Gastrocnemius medialis (tissue), 4 donors: ENCODE measurements at regions not wholly inside any gene's neighbourhood (a gene's known extent, or its start where the extent isn't known, plus 50 kb on each side); places are given as distances from the start of the nearest gene placed in this dataset.

Experiments
- ATAC-seq, 2 donors: fragments of 150-250 bp; one replicate each; pipeline ENCODE4 v1.9.1; 2016
- DNase-seq, 2 donors: peaks; one replicate each; pipeline ENCODE4 v3.0.0-alpha.2; 2019
- H3K27ac ChIP-seq, 4 donors: fragments of 200-600 bp; sonication (generic); 1 replicate in 1 of 4; 2 replicates in 3 of 4; pipeline ENCODE4 v1.5.1; 2016 to 2018; ENCODE audit warnings: mild to moderate bottlenecking in 2 of 4, moderate library complexity in 1 of 4
- H3K27me3 ChIP-seq, 3 donors: fragments of 200-600 bp; sonication (generic) in 2 of 3; 1 replicate in 1 of 3; 2 replicates in 2 of 3; pipeline versions ENCODE4 v1.5.1 to v1.6.0; 2016 to 2019; ENCODE audit warnings: mild to moderate bottlenecking in 1 of 3, moderate library complexity in 1 of 3
- H3K36me3 ChIP-seq, 2 donors: fragments of 200-600 bp; sonication (generic) in 1 of 2; one replicate each; pipeline ENCODE4 v1.5.1; 2017 to 2018
- H3K4me1 ChIP-seq, 2 donors: fragments of 200-600 bp; sonication (generic) in 1 of 2; one replicate each; pipeline ENCODE4 v1.5.1; 2016 to 2017; ENCODE audit warnings: mild to moderate bottlenecking in 2 of 2
- H3K4me3 ChIP-seq, 4 donors: fragments of 200-600 bp; sonication (generic) in 3 of 4; 1 replicate in 1 of 4; 2 replicates in 3 of 4; pipeline ENCODE4 v1.5.1; 2016 to 2019; ENCODE audit warnings: mild to moderate bottlenecking in 2 of 4
- H3K9me3 ChIP-seq, 3 donors: fragments of 200-600 bp; sonication (generic) in 2 of 3; 1 replicate in 1 of 3; 2 replicates in 2 of 3; pipeline ENCODE4 v1.5.1; 2016 to 2019
- POLR2A ChIP-seq, 2 donors: fragments of 450-650 bp; IDR thresholded peaks; one replicate each; pipeline ENCODE4 v1.6.1; 2017; ENCODE audit warnings: antibody characterized with exemption in 2 of 2, mild to moderate bottlenecking in 2 of 2, moderate library complexity in 2 of 2
- in situ Hi-C, 4 donors: fragments of 200-750 bp; cut with MboI; loops; one replicate each; pipeline versions ENCODE4 v1.15.0 to v1.8.0; 2017; ENCODE audit warnings: low sequenced_read_pairs in 4 of 4
- intact Hi-C: fragments of 100-400 bp; cut with DNase I; formaldehyde crosslinking; loops from one replicate; pipeline ENCODE4 v1.15.1; 2023; ENCODE audit warnings: low total_unique reads
- TF ChIP-seq, protein P1 (sequence below), 5 experiments: fragments of 450-650 bp in 3 of 5; fragments of 200-600 bp in 2 of 5; sonication (generic) in 2 of 5; IDR thresholded peaks in 4 of 5; conservative IDR thresholded peaks in 1 of 5; 1 replicate in 4 of 5; 2 replicates in 1 of 5; pipeline ENCODE4 v1.5.1; 2016 to 2019; ENCODE audit warnings: antibody characterized with exemption in 5 of 5, mild to moderate bottlenecking in 3 of 5, moderate library complexity in 3 of 5

DNA sequence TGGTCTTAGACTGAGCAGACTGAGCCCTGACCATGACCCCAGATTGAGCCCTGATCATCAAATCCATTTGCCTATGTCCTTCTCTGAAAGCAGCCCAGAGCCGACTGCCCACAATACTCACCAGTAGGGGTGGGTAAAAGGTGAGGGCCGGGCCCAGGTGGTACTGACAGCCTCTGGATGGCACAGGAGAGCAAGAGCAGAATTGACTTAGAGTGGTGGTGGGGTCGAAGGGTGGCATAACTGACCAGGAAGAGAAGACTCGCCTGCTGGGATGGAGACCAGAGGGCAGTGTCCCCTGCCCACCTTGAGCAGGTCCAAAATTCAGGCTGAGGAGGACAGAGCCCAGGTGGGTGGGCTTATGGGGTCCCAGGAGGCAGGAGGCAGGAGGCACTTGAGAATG, 161.3 kb upstream of the POU3F1 start:
- H3K27me3 ChIP-seq: peaks cover 0 to 2% (median 1%) of the 10 kb centered on the region in 3 donors
- TF ChIP-seq POLR2A (IDR thresholded peaks at IDR 0.05): no peak
- TF ChIP-seq, protein P1, sequence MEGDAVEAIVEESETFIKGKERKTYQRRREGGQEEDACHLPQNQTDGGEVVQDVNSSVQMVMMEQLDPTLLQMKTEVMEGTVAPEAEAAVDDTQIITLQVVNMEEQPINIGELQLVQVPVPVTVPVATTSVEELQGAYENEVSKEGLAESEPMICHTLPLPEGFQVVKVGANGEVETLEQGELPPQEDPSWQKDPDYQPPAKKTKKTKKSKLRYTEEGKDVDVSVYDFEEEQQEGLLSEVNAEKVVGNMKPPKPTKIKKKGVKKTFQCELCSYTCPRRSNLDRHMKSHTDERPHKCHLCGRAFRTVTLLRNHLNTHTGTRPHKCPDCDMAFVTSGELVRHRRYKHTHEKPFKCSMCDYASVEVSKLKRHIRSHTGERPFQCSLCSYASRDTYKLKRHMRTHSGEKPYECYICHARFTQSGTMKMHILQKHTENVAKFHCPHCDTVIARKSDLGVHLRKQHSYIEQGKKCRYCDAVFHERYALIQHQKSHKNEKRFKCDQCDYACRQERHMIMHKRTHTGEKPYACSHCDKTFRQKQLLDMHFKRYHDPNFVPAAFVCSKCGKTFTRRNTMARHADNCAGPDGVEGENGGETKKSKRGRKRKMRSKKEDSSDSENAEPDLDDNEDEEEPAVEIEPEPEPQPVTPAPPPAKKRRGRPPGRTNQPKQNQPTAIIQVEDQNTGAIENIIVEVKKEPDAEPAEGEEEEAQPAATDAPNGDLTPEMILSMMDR (IDR thresholded peaks at IDR 0.05 in 4 of 5, conservative IDR thresholded peaks at IDR 0.05 in 1 of 5): no peak
- no peak for DNase-seq
- in situ Hi-C loops: no loop called here
- no peak overlapping the region for H3K4me3 ChIP-seq
- ATAC-seq: no peak
- no peaks in the 10 kb centered on the region for H3K9me3 ChIP-seq
- no peaks in the 10 kb centered on the region for H3K4me1 ChIP-seq
- no peaks in the 10 kb centered on the region for H3K36me3 ChIP-seq
- no peak overlapping the region for H3K27ac ChIP-seq
- intact Hi-C loops: no loop called here

DNA sequence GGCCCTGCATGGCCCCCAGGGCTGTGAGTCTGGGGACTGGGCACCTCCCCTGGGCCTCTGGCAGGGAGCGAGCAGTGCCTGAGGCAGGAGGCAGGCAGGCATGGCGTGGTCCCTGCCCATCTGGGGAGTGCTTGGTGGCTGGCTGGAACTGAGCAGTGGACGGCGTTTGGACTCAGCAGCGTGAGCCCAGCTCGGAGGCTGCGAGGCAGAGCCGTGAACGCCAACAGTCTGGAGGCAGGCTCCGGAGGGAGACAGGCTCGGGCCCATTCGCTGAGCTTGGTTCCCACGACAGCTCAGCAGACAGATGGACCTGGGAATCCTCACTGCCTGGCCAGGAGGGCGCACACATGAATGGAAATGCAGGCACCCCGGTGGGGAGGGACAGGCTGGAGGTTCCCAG, 160.7 kb upstream of the POU3F1 start:
- in situ Hi-C loops (no loop called here), intact Hi-C loops (no loop called here)
- Histone ChIP-seq H3K4me1 (no peaks in the 10 kb centered on the region), H3K27ac (no peak overlapping the region), H3K36me3 (no peaks in the 10 kb centered on the region), H3K9me3 (no peaks in the 10 kb centered on the region), H3K4me3 (no peak overlapping the region), H3K27me3 (no peaks in the 10 kb centered on the region)
- DNase-seq (no peak), ATAC-seq (no peak)
- TF ChIP-seq, protein P1 (IDR thresholded peaks at IDR 0.05 in 4 of 5, conservative IDR thresholded peaks at IDR 0.05 in 1 of 5): no peak
- TF ChIP-seq POLR2A (IDR thresholded peaks at IDR 0.05): no peak

DNA sequence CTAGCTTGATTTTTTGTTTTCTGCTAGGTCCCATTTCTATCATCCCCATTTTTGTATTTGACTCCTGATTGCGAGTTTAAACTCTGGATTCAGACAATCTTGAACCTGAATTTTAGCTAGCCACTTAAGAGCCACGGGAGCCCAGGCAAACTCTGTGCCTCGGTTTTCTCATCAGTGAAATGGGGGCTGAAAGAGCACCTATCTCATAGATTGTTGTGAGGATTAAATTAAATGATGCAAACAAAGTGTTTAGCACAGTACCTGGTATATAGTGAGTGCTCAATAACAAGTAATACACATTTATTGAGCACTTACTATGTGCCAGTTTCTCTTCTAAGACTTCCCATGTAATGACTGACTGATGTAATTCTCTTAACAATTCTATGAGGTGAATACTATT, 158.1 kb upstream of the POU3F1 start:
- no peak for ATAC-seq
- Histone ChIP-seq H3K27ac (no peak overlapping the region), H3K27me3 (peaks cover 0 to 1% (median 0%) of the 10 kb centered on the region in 3 donors), H3K36me3 (no peaks in the 10 kb centered on the region), H3K4me3 (no peak overlapping the region), H3K4me1 (no peaks in the 10 kb centered on the region), H3K9me3 (no peaks in the 10 kb centered on the region)
- intact Hi-C loops: no loop called here
- no peak for DNase-seq
- TF ChIP-seq POLR2A (IDR thresholded peaks at IDR 0.05): no peak
- TF ChIP-seq, protein P1 (IDR thresholded peaks at IDR 0.05 in 4 of 5, conservative IDR thresholded peaks at IDR 0.05 in 1 of 5): no peak
- in situ Hi-C loops: no loop called here

DNA sequence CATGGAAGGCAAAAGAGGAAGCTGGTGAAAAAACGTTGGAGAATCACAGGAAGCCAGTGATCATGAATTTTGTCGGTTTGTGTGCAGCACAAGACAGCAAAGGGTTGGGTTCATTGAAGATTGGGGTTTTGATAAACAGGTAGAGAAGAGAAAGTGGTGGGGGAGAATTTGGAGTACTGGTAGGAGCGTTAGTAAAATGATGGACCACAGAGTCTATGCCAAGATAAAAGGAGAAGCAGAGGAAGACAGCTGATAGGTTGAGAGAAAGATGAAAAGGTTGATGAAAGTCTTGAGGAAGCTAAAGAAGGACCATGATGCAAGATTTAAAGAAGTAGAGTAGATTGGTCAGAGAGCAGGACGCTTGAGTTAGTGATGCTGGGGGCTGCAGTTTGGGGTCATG, 156.8 kb upstream of the POU3F1 start:
- no peak for DNase-seq
- Histone ChIP-seq H3K4me1 (no peaks in the 10 kb centered on the region), H3K27ac (no peak overlapping the region), H3K9me3 (no peaks in the 10 kb centered on the region), H3K27me3 (peaks cover 0 to 4% (median 0%) of the 10 kb centered on the region in 3 donors), H3K4me3 (no peak overlapping the region), H3K36me3 (no peaks in the 10 kb centered on the region)
- no peak for ATAC-seq
- in situ Hi-C loops: no loop called here
- intact Hi-C loops: no loop called here
- TF ChIP-seq, protein P1 (IDR thresholded peaks at IDR 0.05 in 4 of 5, conservative IDR thresholded peaks at IDR 0.05 in 1 of 5): no peak
- TF ChIP-seq POLR2A (IDR thresholded peaks at IDR 0.05): no peak

DNA sequence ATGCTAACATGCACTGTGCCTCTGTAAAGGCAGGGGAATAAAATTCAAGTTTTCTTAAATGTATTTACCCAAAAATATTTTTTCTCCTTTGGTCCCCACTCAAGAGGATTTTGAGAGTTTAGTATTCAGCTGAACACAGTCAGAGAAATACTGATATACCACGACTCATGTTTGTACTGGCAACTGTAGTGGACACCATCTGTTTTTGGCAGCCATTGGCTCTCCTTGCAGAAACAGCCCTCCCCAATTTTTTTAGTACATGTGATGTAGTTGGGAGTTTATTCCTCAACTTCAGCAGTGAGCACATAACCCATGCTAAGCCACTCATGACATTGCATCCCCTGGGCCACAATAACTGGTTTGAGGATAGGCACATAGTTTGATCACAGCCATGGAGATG, 154.8 kb upstream of the POU3F1 start:
- no peak for ATAC-seq
- TF ChIP-seq, protein P1 (IDR thresholded peaks at IDR 0.05 in 4 of 5, conservative IDR thresholded peaks at IDR 0.05 in 1 of 5): no peak
- no peak for TF ChIP-seq POLR2A (IDR thresholded peaks at IDR 0.05)
- in situ Hi-C loops: no loop called here
- H3K27me3 ChIP-seq: peaks cover 0 to 4% (median 0%) of the 10 kb centered on the region in 3 donors
- no peak for DNase-seq
- no peaks in the 10 kb centered on the region for H3K9me3 ChIP-seq
- H3K36me3 ChIP-seq: no peaks in the 10 kb centered on the region
- H3K4me1 ChIP-seq: no peaks in the 10 kb centered on the region
- H3K27ac ChIP-seq: no peak overlapping the region
- intact Hi-C loops: no loop called here
- no peak overlapping the region for H3K4me3 ChIP-seq
